ENCODE measurements at regions not wholly inside any gene's neighbourhood (a gene's known extent, or its start where the extent isn't known, plus 50 kb on each side); places are given as distances from the start of the nearest gene placed in this dataset.

- Histone ChIP-seq H4K5ac (ENCODE audit: low read depth, low read length) (no peak overlapping the region), H2BK5ac (ENCODE audit: low read depth, low read length, poor library complexity, severe bottlenecking) (no peak overlapping the region), H3K9me1 (ENCODE audit: insufficient read depth, low read length) (no peaks in the 10 kb centered on the region), H3K9ac (ENCODE audit: low read depth, low read length) (no peak overlapping the region), H3K4ac (ENCODE audit: low read depth, low read length) (no peak overlapping the region), H3K79me1 (ENCODE audit: low read depth in 1 of 2, low read length in 2 of 2) (no peaks in the 10 kb centered on the region), H3K27me3 (ENCODE audit: control insufficient read depth, insufficient read depth, low read length) (no peaks in the 10 kb centered on the region), H3K36me3 (ENCODE audit: control insufficient read depth, insufficient read depth, low read length) (no peaks in the 10 kb centered on the region), H3K27ac (ENCODE audit: insufficient read depth, low read length) (no peak overlapping the region), H4K20me1 (ENCODE audit: insufficient read depth, low read length) (no peaks in the 10 kb centered on the region), H3K4me3 (ENCODE audit: insufficient read depth, low read depth, low read length) (no peak overlapping the region), H3K4me2 (ENCODE audit: low read depth, low read length) (no peak overlapping the region), H3K23ac (ENCODE audit: low read depth, low read length) (no peak overlapping the region), H2BK15ac (ENCODE audit: low read depth, low read length) (no peak overlapping the region), H3K18ac (ENCODE audit: low read depth, low read length) (no peak overlapping the region), H3K14ac (replicated peaks; ENCODE audit: low read depth, low read length) (no peak overlapping the region), H3K9me3 (ENCODE audit: control insufficient read depth, insufficient read depth, low read length) (no peaks in the 10 kb centered on the region), H4K91ac (ENCODE audit: insufficient read depth, low read depth, low read length) (no peak overlapping the region), H2BK20ac (ENCODE audit: low read depth, low read length) (no peak overlapping the region), H2AK9ac (replicated peaks; ENCODE audit: low read depth, low read length, poor library complexity) (no peak overlapping the region), H3K4me1 (ENCODE audit: control insufficient read depth, insufficient read depth, low read length) (peaks cover 3% of the 10 kb centered on the region; the same call in 1 of the 2 replicates), H2BK120ac (ENCODE audit: low read depth, low read length) (no peak overlapping the region), H2AK5ac (ENCODE audit: low read depth, low read length) (no peak overlapping the region), H2AFZ (replicated peaks; ENCODE audit: low read length, poor library complexity) (no peak overlapping the region), H3K56ac (ENCODE audit: extremely low read depth, insufficient read depth, low read length) (no peak overlapping the region), H4K8ac (ENCODE audit: low read depth in 2 of 2, low read length in 2 of 2) (no peak overlapping the region)
- no CpG with 5 or more reads among the region's 2 CpGs for WGBS, 2 experiments (ENCODE audit: extremely low coverage in 2 of 2, insufficient read length in 1 of 2)
- dilution Hi-C loops (cut with HindIII; ENCODE audit: low sequenced_read_pairs, unreplicated experiment) (no loop called here), intact Hi-C loops (cut with micrococcal nuclease) (no loop called here), in situ Hi-C loops (cut with MboI; ENCODE audit: low sequenced_read_pairs) (no loop called here)
- no peak for TF ChIP-seq CHD1 (IDR thresholded peaks at IDR 0.05; ENCODE audit: low read depth, low read length)
- TF ChIP-seq POLR2A (IDR thresholded peaks at IDR 0.05; ENCODE audit: low read depth, low read length) = no peak
- no peak for TF ChIP-seq ELK1 (IDR thresholded peaks at IDR 0.05; ENCODE audit: borderline replicate concordance, low read depth, low read length)
- BruUV-seq (replicated peaks) = no TSS peak
- ChIA-PET POLR2A (ENCODE audit: unreplicated experiment) (no interaction called here), CTCF (interaction anchor here (0.6 kb wide), 1 partner anchor 17 kb away, joined by 5 read pairs; no protein-coding TSS in a partner anchor)
- no peak for ATAC-seq (ENCODE audit: low read depth)
- DNase-seq = no peak
Observed at GRCh38 chr21:29424728-29425127, 126.0 kb downstream of the BACH1 start.
